ENCODE measurements at regions not wholly inside any gene's neighbourhood (a gene's known extent, or its start where the extent isn't known, plus 50 kb on each side); places are given as distances from the start of the nearest gene placed in this dataset.
"Not testable (repeated sequence)": the region's sequence is repeated elsewhere in the genome, so short reads cannot be mapped to it uniquely, and the experiment has no call there.

DNA sequence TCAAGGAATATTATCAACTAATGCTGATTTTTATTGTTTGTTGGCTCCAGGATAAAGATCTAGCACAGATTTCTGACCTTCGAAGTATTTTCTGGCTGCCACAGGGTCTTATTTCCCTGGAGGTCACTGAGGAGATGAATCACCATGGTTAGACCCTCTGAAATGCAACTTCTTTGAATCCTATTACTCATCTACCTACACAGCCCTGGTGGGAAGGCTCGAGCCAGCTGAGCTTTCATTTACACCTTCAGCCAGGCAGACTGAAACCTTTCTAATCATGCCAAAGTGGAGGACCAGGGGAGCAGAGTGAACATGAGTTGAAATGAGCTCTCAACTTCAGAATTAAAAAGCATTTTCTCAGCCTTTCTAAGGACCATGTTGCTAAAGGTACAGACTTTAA lies 130.5 kb downstream of the SMIM20 start:
- FAIRE-seq (no peak), DNase-seq (ENCODE audit: low spot score) (no peak)

DNA sequence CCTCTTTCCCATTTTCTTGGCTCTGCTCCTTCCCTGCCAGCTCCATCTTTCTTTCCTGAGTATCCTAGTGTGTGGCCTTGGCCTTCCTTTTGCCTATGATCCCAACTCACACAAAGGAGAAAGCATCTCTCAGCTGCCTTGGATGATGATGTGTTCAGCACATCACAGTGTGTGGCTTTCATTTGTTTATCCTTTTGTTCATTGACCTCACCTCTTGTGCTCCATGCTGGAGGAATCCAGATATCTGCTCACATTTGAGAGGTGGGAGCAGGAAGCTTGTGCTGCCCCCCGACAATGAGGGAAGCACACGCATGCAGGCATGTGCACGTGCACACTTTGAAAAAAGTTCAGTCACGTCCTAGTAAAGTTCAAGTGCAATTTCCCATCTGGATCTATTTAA lies 131.0 kb downstream of the SMIM20 start:
- DNase-seq (ENCODE audit: low spot score), result no peak
- no peak for FAIRE-seq

DNA sequence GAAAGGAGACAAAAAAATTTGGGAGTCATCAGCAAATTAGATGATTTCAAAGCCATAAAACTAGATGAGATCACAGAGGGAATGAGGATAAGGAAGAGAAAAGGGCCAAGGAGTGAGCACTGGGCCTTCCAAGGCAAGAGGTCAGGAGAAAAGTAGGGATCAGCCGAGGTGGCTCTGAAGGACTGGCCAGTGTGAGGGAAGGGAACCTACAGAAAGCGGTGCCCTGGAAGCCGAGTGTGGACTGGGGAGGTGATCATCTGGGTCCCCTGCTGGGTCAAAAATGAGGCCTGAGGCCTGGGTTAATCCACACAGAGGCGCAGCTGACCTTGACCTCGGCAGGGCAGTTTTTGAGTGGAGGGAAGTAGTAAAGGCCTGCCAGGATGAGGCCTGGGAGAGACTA lies 133.8 kb downstream of the SMIM20 start:
- no peak for FAIRE-seq
- no peak for DNase-seq (ENCODE audit: low spot score)

DNA sequence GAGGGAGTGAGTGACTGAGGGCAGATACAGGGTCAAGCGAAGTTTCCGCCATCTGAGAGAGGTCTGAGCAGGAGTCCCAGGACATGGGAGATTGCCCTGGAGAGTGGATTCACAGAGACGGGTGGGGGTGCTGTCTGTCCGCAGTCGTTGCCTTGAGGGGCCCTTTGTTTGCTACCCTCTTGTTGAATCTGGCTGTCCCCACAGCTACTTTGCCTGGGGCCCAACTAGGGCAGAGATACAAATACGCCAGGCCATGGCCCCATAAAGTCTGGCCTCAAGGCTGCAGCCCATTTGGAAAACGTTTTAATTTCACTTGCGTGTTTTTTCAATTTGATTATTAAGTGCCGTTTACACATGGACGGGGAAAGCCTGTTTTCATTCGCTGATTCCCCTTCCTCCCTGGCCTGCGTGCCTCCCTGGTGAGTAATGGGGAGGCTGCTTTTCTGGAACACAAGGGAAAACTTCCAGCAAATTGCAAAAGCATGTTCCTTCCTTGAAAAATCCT lies 134.4 kb downstream of the SMIM20 start:
- no peak for DNase-seq (ENCODE audit: low spot score)
- FAIRE-seq, result no peak

DNA sequence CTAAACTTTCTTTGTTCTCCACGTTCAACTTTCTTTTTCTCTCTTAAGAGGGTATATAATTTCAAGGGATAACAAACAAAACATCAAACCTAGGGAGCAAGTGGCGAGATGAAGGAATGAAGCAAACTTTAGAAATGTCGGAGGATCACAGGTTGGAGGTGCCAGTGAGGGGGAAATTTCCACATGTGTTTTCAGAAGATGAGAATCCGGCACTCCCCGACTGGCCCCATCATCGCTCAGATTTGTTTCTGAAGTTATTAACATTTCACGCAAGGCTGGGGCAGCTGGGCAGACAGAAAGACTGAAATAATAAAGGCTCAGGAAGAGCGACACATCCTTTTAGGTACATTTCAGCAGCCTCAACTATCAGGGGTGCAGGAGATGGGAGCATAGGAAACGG lies 134.9 kb downstream of the SMIM20 start:
- FAIRE-seq, result no peak
- no peak for DNase-seq (ENCODE audit: low spot score)

DNA sequence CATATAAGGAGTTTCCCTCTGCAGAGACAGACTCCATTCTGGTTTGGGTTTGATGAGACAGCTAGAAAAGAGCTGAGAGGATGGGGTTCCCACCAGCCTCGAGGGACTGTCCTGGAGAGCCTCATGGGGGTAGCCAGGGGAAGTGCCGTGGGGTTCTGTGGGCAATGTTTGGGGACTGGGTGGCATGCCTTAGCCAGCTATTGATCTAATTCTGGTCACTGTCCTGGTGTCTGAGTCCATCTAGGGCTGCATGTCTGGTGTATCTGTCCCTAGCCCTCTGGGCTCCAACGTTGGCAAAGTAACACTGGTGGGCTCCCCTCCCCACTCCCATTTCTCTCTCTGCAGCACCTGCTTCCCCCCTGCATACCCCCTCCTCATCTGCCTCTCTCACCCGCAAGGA lies 135.4 kb downstream of the SMIM20 start:
- DNase-seq (ENCODE audit: low spot score) (no peak), FAIRE-seq (no peak)

DNA sequence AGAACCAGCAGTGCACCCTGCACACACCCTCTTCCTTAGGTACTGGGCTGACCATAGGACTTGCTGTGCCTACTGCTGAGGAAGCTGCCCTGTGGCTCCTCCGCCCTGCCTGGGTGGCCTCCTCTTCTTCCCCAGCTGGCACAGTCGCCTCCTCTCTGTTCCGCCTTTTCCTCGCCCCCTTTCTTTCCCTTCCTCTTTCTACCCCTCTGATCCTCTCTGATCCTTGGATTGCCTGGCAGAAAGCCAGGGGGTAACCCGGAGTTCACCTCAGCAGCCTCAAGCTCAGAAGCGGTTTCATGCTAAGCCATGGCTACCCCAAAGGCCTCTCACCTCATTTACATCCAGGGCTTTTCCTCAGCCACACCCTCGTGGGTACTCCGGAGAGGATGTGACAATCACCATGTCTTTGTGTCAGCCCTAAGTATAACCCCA lies 136.2 kb downstream of the SMIM20 start:
- no peak for FAIRE-seq
- no peak for DNase-seq (ENCODE audit: low spot score)

DNA sequence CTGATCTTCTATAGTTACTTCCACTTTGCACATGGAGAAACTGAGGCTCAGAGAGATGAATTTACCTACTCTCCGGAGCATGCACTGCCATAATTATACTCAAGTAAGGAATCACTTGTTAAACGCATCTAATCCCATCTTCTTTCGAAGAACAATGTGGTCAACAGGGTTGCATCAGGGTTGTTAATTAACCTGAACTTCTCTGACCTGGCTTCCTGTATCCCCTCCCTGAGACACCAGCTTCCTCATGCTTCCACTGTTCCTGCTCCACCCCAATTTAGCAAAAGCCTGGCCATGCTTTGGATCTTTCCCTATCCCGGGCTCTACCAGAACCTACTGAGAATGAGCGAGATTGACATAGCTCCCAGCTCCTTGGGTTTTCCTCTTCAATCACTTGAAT lies 136.7 kb downstream of the SMIM20 start:
- FAIRE-seq, result no peak

DNA sequence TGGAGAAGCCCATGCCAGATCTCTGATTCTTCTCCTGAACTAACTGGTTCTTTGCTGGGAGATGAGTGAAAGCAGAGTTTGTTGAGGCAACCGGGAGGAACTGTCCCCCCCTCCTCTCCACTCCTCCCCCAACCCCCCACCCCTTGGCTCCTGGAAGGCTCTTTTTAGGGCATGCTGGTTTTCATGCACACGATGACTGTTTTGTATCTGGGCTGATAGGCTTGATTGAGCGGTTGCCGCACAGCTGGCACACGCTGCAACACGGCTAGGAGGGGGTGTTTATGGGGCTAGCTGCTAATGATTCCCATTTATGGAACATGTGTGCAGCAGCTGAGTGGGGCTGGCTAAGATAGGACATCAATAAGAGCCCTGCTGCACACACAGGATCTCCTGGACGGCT lies 137.2 kb downstream of the SMIM20 start:
- no peak for DNase-seq (ENCODE audit: low spot score)
- FAIRE-seq, result no peak

More for the DNA sequence above, 136.7 kb downstream of the SMIM20 start:
- no peak for DNase-seq (ENCODE audit: low spot score)

DNA sequence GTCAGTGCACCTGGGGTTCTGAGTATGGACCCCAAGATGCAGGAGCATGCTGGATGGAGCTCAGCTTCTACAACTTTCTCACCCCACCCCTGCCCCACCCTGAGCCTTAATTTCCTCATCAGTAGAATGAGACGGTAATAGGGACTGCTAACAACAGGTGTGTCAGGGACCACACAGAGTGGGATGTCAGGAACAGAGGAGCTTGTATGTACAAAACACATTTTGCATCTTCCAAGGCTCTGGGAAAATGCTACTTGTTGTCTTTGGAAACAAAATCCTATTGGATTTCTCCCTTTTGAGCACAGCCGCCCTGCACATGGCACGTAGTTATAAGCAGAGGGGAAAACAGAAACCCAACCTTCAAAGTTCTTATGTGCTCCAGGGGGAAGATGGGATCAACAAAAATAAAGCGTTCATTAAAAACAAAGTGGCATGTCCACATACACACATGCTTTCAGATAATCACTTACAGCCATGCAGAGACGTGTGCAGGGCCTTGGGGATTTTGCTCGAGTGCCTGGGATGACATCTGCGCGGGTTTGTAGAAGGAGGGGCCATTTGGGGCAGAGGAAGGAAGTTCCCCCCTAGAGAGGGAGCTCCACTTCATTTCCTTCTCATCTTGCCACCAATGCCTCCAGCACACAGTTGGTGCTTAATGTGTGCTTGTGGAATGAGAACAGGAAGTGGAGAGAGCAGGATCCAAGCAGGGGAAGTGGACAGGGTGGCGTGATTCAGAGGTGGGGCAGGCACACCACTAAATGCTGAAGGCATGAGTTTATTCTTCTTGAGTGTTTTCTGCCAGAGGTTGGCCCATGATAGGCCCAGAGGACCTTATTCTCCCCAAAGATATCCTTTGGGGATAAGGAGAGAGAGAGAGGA lies 138.9 kb downstream of the SMIM20 start:
- no peak for DNase-seq (ENCODE audit: low spot score)
- FAIRE-seq, result no peak

DNA sequence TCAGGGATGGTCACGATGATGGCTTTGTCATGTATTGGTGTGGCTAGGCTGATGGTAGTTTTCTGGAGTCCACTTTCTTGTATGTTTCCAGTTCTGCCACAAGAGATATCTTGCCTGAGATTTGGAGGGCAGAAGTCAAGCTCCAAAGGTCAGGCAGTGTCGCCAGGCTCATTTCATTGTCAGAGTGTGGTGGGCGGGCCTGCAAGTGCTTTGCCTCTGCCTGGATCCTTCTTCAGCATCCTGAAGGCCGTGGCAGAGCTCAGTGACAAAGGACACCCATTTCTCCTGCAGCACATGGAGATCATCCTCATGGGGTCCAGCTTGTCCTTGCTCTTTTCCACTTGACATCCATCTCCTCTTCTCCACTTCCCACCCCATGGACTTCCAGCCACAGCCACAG lies 139.7 kb downstream of the SMIM20 start:
- DNase-seq (ENCODE audit: low spot score) (no peak), FAIRE-seq (no peak)

DNA sequence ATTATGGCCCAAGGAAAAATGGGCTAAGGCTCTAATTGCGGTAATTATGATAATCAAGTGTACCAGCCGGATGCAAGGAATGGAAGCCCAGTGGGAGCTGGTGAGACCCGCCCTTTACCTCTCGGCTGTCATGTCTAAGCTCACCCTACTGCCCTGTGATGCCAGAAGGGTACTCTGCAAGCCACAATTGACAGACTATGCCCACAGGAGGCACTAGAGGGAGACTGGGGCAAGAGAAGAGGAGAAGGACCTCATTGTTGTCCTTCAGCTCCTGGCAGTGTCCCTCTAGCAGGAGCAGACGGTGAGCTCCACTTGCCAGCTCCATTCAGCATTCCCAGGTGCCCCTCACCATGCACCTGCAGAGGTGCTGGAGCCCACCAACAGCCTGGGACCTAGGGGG lies 141.8 kb downstream of the SMIM20 start:
- FAIRE-seq, result no peak
- DNase-seq (ENCODE audit: low spot score), result no peak

DNA sequence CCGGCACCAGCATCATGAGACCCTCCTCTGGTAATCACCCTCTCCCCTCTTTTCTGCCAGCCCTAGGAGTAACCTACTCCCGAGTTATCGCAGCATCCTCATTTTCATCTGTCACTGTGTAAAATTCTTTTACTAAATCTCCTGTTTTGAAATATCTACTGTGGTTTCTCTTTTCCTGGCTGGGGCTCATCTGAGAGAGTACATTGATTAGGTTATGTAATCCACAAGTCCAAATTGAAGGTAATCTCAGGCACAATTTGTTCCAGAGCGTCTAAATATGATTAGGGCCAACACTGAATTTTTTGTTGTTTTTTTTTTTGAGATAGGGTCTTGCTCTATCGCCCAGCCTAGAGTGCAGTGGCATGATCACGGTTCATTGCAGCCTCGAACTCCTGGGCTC lies 142.4 kb downstream of the SMIM20 start:
- FAIRE-seq (no peak), DNase-seq (ENCODE audit: low spot score) (no peak)

DNA sequence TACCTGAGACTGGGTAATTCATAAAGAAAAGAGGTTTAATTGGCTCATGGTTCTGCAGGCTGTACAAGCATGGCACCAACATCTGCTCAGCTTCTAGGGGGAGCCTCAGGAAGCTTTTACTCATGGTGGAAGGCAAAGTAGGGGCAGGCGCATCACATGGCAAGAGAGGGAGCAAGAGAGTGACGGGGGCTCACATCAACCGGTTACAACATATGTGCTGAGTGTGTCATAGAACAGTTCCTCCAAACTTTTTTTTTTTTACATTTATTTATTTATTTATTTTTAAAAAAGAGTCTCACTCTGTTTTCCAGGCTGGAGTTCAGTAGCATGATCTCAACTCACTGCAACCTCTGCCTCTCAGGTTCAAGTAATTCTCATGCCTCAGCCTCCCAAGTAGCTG lies 143.8 kb downstream of the SMIM20 start:
- DNase-seq (ENCODE audit: low spot score); FAIRE-seq: not testable (repeated sequence)

DNA sequence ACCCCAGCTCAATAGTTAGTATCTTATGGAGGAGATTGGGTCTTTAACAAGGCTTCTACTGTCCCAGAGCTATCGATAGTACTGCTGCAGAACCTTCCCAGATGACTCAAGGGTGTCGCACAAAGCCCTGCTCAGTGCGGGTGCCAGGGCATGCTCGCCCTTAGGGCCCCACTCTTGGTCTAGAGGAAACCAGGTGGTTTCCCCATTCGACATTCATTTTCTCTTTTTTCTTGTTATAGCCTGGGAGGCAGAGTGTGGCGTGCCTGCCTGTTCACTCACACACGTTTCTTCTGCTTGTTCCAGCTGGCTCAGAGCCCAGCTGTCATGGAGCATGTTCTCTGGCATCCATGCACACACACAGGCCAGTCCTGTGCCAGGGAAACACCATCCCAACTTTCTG lies 144.5 kb downstream of the SMIM20 start:
- DNase-seq (ENCODE audit: low spot score) (no peak), FAIRE-seq (no peak)

DNA sequence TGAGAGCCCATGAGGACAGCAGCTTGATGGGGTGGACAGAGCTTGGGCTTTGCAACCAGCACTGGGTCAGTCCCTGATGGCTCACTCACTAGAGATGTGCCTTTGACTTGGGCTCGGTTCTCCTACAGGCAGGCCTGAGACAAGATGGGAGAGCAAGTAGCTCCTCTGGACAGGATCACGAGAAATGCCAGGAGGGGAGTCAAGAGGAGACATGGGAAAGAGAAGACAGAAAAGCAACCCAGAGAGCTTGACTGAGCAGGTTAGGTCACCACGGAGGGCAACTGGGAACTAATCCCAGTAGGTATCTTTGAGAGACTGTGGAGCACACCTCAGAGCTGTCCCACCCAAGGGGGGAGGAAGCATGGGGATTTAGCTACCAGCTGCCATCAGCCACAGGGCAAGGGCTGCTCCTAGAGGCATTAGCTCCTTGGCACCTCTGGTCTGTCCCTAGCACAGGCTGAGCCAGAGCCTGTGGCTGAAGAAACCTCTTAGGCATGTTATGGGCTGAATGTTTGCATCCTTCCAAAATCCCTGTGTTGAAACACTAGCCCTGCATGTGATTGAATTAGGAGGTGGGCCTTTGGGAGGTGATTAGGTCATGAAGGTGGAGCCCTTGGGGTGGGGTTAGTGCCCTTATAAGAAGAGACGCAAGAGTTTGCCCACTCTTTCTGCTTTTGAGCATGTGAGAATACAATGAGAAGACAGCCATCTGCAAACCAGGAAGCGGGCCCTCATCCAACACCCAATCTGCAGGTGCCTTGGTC lies 145.6 kb downstream of the SMIM20 start:
- FAIRE-seq, result no peak
- no peak for DNase-seq (ENCODE audit: low spot score)

DNA sequence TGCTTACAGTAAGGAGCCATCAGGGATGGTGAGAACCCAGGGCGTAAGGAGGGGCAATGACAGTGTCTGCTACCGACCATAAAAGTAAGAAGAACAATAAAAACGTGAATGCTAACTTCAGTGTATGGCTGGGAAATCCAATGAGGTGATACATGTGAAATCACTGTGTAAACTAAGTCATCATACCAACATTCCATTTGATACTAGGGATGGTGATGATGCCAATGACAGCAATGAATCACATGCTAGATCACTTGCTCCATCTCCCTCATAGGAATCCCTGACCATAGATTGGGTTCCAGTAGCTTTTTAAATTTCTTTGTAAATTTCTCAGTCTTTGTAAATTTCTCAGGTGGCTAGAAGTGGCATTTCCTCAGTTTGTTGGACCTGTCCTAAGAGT lies 146.3 kb downstream of the SMIM20 start:
- FAIRE-seq, result no peak
- peak; percentile 7 for DNase-seq (ENCODE audit: low spot score)

DNA sequence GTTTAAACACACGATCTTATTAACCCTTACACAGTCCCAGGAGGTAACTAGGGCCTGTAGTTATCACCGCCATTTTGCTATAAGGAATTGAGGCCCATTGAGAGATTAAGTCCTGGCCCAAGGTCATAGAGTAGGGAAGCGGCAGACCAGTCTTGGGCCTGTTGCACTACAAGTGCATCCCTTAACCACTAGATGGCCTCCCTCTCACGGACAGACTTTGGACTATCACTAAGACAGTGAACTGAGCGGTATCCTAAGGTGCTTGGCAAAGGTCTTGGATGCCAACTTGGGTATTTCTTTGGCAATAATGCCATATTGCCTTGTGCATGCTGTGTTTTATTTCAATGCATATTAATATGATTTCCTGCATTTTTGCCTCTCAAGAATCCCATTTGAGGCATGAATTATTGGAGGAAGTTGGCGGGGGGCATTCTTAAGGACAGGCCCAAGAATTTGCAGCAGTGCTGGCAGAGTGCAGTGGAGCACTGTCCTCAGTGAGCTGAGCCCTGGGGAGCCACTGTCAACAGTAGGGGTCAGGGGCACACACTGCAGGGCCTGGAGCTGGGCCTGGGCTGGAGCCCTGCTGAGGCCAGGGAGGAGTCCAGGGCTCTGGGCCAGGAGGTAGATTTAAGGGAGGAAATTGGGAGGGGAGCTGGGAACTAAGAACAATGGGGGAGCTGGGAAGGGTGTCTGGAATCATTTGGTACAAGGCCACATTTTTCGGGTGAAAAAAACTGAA lies 147.4 kb downstream of the SMIM20 start:
- DNase-seq (ENCODE audit: low spot score), result peak; percentile 48
- FAIRE-seq, result no peak

DNA sequence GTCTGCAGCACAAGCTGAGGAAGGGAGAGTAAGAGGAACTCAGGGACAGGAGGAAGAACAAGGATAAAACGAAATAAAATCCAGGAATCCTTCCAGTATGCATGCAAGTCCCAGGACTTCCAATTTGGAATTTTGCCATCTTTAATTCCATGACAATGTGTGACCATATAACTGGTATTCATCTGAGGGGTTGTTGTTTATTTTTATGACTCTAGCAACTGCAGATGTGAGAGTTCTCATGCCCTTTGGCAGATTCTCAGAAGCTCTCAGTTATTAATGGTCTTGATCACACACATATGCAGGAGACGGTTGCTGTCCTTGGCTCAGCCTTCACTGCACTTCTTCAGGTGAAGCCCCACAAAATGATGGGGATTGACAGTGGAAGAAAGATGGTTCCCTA lies 148.2 kb downstream of the SMIM20 start:
- FAIRE-seq (no peak), DNase-seq (ENCODE audit: low spot score) (no peak)

DNA sequence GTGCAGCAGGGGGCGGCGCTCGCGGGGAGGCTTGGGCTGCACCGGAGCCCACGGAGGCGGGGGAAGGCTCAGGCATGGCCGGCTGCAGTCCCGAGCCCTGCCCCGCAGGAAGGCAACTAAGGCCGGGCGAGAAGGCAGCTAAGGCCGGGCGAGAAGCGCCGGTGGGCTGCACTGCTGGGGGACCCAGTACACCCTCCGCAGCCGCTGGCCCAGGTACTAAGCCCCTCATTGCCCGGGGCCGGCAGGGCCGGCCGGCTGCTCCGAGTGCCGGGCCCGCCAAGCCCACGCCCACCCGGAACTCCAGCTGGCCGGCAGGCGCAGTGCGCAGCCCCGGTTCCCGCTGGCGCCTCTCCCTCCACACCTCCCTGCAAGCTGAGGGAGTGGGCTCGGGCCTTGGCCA lies 150.0 kb downstream of the SMIM20 start:
- DNase-seq (ENCODE audit: low spot score); FAIRE-seq: not testable (repeated sequence)

DNA sequence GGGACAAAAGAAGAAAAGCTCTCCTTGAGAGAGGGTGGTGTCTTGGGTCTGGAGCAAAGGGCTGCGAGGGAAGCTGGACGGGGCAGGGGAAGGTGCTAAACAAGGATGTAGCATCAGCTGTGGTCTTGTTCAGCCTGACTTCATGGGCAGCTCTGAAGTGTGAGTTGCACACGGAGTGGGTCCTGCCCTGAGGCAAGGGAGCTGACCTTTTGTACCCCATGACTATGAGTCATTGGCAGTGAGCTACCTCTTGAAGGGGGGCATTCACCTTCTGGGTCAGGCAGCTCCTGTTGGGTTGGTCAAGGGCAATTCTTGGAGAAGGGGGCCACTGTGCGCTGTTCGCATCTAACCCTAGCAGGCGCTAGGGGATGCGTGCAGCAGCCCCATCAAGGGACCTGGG lies 151.8 kb downstream of the SMIM20 start:
- DNase-seq (ENCODE audit: low spot score) (no peak), FAIRE-seq (no peak)

DNA sequence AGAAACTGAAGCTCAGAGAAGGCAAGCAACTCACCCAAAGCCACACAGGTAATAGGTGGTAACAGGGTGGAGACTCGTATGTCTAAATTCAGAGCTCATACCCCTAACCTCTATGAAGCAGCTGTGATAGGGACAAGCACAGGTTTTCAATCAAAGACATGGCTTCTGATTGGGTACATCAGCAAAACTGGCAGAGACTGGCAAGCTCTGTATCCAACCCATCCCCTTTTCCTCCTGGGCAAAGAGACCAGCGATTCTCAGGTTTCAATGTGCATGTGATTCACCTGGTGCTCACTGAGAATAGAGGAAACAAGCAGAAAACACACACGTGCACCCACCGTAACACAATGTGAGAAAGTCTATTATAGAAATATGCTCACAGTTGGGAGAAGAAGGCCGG lies 153.0 kb downstream of the SMIM20 start:
- FAIRE-seq (no peak), DNase-seq (ENCODE audit: low spot score) (no peak)

Data from RCC 7860 (cell line).